Left ventricle myocardium inferior (tissue), 1 donor: ENCODE measurements at regions not wholly inside any gene's neighbourhood (a gene's known extent, or its start where the extent isn't known, plus 50 kb on each side); places are given as distances from the start of the nearest gene placed in this dataset.
A peak's percentile ranks its signal among the peaks of the same experiment; 100 is the strongest.
"Not testable (repeated sequence)": the region's sequence is repeated elsewhere in the genome, so short reads cannot be mapped to it uniquely, and the experiment has no call there.

Experiments used
- DNase-seq: peaks from one replicate; pipeline ENCODE4 v3.0.0-alpha.2; 2020
- H3K27ac ChIP-seq: fragments of 200-600 bp; replicated peaks from 2 replicates; pipeline ENCODE4 v1.8.0; 2021
- H3K27me3 ChIP-seq: fragments of 200-600 bp; 2 replicates; pipeline ENCODE4 v1.8.0; 2021; ENCODE audit warnings: low read depth
- H3K36me3 ChIP-seq: fragments of 200-600 bp; 2 replicates; pipeline ENCODE4 v1.8.0; 2021
- H3K4me1 ChIP-seq: fragments of 200-600 bp; 2 replicates; pipeline ENCODE4 v1.8.0; 2021
- H3K4me3 ChIP-seq: fragments of 200-600 bp; 2 replicates; pipeline ENCODE4 v1.8.0; 2021; ENCODE audit warnings: mild to moderate bottlenecking, moderate library complexity
- H3K9me3 ChIP-seq: fragments of 200-600 bp; replicated peaks from 2 replicates; pipeline ENCODE4 v1.8.0; 2021
- CTCF ChIP-seq: fragments of 200-600 bp; IDR thresholded peaks from 2 replicates; pipeline ENCODE4 v1.8.0; 2021; ENCODE audit warnings: antibody characterized with exemption, mild to moderate bottlenecking, borderline replicate concordance
- intact Hi-C: fragments of 100-400 bp; cut with micrococcal nuclease; formaldehyde crosslinking; loops from one replicate; pipeline ENCODE4 v1.11.0; 2022
- donor health status: DM: no; HTN: yes; CAD: no; lungs with severe emphysema.

GRCh38 chr4:85132117-85132516, 165.6 kb upstream of the WDFY3 start:
- TF ChIP-seq CTCF = no peak
- Histone ChIP-seq H3K27ac (peak overlapping the region; percentile 78), H3K36me3 (no peaks in the 10 kb centered on the region), H3K27me3 (no peaks in the 10 kb centered on the region), H3K9me3 (no peaks in the 10 kb centered on the region), H3K4me1 (peaks cover 15% of the 10 kb centered on the region), H3K4me3 (no peak overlapping the region)
- intact Hi-C loops = no loop called here
- DNase-seq = no peak

- Histone ChIP-seq H3K4me3 (peak overlapping the region; percentile 11), H3K27ac (peak overlapping the region; percentile 78), H3K4me1 (peaks cover 11% of the 10 kb centered on the region), H3K36me3 (no peaks in the 10 kb centered on the region), H3K27me3 (no peaks in the 10 kb centered on the region), H3K9me3 (no peaks in the 10 kb centered on the region)
- no peak for DNase-seq
- intact Hi-C loops = no loop called here
- no peak for TF ChIP-seq CTCF
Observed at GRCh38 chr4:85132570-85132969, 166.1 kb upstream of the WDFY3 start.

GRCh38 chr4:85139749-85140148, 173.3 kb upstream of the WDFY3 start:
- not testable (repeated sequence) for H3K36me3 ChIP-seq, H3K9me3 ChIP-seq, H3K27me3 ChIP-seq, DNase-seq, H3K27ac ChIP-seq, H3K4me3 ChIP-seq, H3K4me1 ChIP-seq
- intact Hi-C loops = loop anchor here (10.0 kb wide), 1 partner anchor 225 kb away; no protein-coding TSS in a partner anchor

- no peak for TF ChIP-seq CTCF
- Histone ChIP-seq H3K4me3 (no peak overlapping the region), H3K9me3 (no peaks in the 10 kb centered on the region), H3K4me1 (no peaks in the 10 kb centered on the region), H3K36me3 (no peaks in the 10 kb centered on the region), H3K27me3 (no peaks in the 10 kb centered on the region), H3K27ac (peak overlapping the region; percentile 33)
- intact Hi-C loops = loop anchor here (10.0 kb wide), 1 partner anchor 222 kb away; no protein-coding TSS in a partner anchor
- DNase-seq = no peak
Observed at GRCh38 chr4:85142451-85142850, 176.0 kb upstream of the WDFY3 start.

GRCh38 chr4:85147481-85148076, 181.1 kb upstream of the WDFY3 start:
- TF ChIP-seq CTCF = peak; percentile 76
- peak; percentile 38 for DNase-seq
- Histone ChIP-seq H3K36me3 (no peaks in the 10 kb centered on the region), H3K27me3 (no peaks in the 10 kb centered on the region), H3K27ac (peak overlapping the region; percentile 42), H3K9me3 (no peaks in the 10 kb centered on the region), H3K4me3 (peak overlapping the region; percentile 42), H3K4me1 (peaks cover 15% of the 10 kb centered on the region)
- intact Hi-C loops = loop anchor here (2.0 to 10.0 kb wide), 2 partner anchors 217 to 601 kb away; no protein-coding TSS in a partner anchor

GRCh38 chr4:85149676-85150075, 183.2 kb upstream of the WDFY3 start:
- no peak for TF ChIP-seq CTCF
- intact Hi-C loops = loop anchor here (2.0 to 10.0 kb wide), 2 partner anchors 215 to 599 kb away; no protein-coding TSS in a partner anchor
- no peaks in the 10 kb centered on the region for H3K27me3 ChIP-seq
- H3K27ac ChIP-seq = peak overlapping the region; percentile 48
- no peak overlapping the region for H3K4me3 ChIP-seq
- H3K9me3 ChIP-seq = no peaks in the 10 kb centered on the region
- no peaks in the 10 kb centered on the region for H3K36me3 ChIP-seq
- H3K4me1 ChIP-seq = peaks cover 15% of the 10 kb centered on the region
- DNase-seq = no peak
